Raji (cell line): ENCODE measurements at regions not wholly inside any gene's neighbourhood (a gene's known extent, or its start where the extent isn't known, plus 50 kb on each side); places are given as distances from the start of the nearest gene placed in this dataset.

Experiments used
- POLR2A ChIP-seq: IDR thresholded peaks from 2 replicates; pipeline ENCODE4 v1.6.1; 2011; ENCODE audit warnings: low read depth, low read length, control low read depth; ENCODE audit not compliant: insufficient read depth

DNA sequence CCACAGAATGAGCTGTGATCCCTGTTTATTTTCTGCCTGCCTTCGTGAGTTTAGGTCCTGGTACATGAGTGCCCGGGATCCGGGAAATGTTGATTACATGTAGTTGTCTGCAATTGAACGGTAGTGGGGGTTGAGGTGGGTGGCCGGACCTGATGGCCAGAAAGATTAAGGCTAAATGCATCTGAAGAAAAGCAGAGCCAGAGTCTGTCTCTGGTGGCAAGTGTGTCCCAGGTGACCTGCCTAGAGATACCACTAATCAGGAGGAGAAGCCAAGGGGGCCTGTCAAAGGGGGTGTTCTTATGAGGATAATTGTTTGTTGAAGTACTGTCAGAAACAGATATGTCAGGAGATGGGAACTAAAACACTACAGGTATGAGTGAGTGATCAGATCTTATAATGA is 154.0 kb upstream of the ASIC2 start:
- TF ChIP-seq POLR2A, result no peak

DNA sequence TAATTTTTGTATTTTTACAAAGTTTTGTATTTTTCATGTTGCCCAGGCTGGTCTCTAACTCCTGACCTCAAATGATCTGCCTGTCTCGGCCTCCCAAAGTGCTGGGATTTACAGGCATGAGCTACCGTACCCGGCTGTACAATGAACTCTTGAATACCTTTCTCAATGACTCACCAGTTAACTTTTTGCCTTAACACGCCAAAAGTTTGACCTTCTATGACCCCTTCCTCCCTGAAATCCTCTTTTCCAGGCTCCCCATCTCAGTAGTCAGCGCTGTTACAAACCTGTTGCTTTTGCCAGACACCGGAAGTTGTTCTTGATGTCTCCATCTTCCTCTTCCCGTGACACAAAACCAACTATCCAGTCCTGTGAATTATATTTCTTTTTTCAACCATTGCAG is 158.1 kb upstream of the ASIC2 start:
- TF ChIP-seq POLR2A, result no peak

DNA sequence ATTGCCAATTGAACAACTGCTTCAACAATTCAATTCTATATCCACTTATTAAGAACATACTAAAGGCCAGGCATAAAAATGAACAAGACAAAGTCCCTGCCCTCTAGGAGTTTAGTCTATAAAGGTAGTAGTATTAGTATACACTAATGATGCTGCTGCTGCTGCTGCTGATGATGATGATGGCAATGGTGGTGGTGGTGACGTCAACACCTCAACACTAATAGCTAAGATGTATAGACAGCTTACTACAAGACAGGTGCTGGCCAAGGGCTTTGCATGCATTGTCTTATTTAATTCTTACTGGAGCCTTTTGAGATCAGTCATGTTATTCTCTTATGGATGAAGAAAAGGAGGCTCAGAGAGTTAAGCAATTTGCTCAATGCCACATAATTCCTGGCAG is 164.4 kb upstream of the ASIC2 start:
- no peak for TF ChIP-seq POLR2A

DNA sequence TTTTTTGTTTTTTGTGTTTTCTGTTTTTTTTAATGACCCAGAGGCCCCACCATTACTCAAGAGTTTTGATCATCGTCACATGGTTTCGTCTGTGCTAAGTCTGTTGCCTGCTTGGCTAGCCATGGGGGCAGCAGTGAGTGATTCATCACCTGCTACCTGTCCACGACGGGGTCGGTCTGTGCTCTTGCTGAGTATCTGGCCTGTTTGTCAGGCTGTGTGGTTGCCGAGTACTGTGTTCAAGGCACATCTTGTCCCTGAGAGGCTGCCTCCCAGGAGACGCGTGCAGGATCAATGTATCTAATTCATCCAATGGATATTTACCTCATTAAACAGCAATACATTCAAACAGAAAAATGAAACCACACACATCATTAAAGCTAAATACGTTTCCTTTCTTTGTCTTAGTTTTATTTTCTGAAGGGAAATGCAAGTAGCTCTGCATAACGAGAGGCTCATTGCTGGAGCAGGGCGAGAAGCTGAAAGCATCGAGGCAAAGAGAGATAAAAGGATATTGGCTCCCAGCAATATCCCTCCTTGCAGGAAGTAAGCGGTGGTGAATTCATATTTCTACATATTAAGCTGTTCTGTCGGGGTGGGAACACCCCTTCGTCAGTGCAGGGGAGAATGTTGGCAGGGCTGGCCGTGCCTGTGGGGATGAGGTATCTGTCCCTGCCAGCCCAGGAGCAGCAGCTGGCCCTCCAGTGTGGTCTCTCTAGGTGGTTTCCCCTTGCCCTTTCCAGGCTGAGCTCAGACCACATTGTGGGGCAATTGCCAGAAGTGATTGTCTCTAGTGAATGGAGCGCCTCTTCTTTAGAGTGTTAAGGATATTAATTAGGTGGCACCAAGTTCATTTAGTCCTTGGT is 166.2 kb upstream of the ASIC2 start:
- TF ChIP-seq POLR2A, result no peak

DNA sequence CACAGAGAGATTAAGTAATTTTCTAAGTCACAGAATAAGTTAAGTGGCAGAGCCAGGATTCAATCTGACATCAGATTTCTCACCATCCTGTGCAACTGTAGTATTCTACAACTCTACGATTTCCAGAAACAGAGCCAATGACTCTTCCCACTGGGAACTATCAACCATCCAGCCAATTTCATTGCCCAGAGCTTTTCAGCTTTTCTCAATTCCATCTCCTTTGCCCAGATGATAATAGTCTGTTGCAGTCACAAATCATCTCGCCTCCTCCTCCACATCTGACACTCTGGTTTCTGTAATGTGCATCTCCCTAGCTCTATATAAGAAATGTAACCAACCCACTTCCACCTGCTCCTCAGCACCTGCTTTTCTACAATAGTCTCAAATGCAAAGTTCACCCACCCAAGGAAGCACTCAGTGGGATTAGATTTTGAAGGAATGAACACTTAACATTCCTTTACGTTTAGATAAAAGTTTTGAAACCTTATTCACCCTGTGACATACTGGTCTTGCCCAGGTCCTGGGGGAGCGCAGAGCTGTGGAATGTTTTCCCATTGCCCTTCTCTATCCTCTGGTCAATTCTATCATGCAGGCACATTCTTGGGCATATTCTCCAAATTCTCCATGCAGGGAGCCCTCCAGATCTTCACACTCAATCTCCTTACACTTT is 167.8 kb upstream of the ASIC2 start:
- TF ChIP-seq POLR2A, result no peak

DNA sequence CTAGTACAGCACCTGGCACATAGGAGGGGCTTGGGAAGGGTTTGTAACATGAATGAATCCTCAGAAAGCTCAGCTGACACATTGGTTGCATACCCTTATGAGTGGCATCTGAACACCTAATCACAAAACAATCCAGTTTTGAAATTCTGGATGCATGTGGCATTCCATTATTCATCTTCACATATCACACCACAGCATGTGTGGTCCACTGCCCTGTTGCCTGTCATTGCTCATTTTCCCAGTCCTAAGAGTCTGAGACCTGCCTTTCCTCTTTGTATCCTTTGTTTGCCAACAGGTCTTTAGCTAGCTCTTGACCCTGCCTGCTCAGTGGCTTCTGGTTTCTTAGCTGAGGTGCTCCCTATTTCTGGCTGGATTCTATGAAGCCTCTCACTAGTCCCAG is 170.8 kb upstream of the ASIC2 start:
- TF ChIP-seq POLR2A, result no peak

DNA sequence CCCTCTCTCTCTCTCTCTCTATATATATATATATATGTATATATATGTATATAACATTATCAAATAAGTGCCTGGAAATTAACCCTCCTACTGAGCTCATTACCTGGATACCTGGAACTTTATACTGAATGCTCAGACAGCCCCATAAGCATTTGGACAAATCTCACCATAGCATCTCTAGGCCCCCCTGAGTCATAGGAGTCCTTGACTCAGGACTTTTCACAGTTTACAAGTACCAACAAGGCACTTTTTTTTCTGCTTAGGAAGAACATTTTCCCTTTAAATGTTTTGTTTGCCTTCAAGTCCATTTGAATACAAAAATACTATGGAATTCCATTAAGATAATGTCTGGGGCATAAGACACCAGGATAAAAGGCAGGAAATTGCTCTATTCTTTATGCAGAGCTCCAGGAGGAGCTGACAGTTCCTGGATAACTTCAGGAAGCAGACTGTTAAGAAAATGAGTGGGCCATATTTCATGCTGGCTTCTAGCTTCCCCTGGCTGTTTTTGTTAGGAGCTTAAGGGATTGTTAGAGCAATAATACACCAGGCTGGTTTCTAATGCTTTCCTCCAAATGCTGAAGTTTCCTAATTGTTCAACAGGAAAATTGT is 171.7 kb upstream of the ASIC2 start:
- no peak for TF ChIP-seq POLR2A

DNA sequence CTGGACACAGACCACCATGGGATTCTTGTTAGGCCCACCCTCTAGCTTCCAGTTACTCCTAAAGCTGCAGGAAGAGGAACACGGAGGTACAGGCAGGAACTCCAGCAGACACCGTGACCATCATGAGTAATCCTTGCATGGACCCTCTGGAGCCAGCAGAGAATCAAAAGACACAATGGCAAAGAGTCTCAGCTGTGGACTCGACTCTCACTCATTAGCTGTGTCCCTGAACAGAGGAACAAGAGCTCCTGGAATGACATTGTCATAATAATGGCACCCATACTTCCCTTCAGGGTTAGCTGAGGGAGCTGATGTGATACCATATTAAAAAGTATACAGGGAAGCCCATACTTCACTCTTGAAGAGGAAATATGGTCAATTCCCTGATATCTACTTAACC is 176.3 kb upstream of the ASIC2 start:
- TF ChIP-seq POLR2A, result no peak

DNA sequence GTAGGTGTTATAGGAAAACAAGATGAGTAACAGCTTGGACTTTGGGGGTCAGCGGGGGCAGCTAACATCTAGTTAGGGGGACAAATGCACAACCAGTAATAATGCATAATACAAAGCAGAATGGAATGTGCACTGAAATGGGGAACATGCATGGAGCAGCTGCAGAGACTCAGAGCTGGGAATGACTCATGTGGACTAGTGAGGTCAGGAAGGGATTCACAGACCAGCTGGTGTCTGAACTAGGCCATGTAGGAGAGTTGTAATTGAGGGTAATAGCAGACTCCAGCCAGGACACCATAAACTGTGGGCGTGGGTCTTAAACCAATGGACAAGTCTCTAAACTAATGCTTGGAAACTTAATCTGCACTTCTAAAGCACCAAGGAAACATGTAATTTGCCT is 176.8 kb upstream of the ASIC2 start:
- no peak for TF ChIP-seq POLR2A

DNA sequence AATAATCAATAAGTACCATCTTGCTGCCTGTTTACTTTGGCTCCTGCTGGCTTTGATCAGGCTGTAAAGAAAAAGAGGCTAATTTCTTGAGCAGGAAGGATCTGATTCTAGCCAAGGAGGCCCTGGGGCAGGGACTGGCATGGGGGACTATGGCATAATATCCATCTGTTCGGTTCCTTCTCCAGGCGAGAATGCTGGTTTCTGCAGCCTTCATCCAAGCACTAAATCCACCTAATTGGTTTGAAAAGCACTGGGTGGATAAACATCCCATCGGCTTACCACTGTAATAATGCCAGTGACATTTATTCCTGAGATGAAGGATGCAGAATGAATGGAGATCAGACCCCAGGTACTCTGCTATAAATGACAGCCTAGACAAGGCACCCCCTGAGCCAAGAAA is 180.0 kb upstream of the ASIC2 start:
- no peak for TF ChIP-seq POLR2A

DNA sequence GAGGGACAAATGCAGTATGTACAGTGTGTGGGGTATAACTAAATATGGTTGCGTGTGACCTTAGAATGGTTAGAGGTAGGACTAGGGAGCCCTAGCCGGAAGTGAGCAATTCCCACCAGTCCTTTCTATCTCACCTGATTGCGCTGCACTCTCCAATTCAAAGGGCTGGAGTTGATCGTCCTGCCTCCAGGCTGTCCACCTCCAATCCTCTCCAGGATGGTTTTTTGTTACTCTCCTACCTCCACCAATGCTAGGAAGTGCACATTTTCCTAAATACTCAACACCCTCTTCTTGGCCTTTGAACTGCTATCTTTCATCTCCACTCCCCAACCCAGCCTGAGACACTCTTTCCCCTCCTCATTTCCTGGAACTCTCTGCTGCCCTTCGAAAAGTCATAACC is 181.7 kb upstream of the ASIC2 start:
- TF ChIP-seq POLR2A, result no peak

DNA sequence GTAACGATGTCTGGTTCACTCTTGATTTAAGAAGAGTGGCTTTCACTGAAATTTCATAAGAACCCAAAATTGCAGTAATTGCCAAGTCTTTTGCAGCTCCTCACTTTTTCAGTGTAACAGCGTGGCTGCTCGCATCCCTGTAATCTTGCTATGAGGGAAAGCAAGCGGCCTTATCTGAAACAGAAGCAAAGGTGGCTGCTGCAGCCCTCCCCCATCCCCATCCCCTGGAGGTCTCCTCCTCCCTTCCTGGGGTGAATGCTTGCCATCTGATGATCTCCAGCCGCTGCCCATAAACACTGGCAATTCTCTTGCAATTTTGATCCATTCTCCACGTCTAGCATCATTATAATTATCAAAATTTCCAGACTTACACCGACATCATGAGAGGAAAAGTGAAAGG is 182.5 kb upstream of the ASIC2 start:
- TF ChIP-seq POLR2A, result no peak

DNA sequence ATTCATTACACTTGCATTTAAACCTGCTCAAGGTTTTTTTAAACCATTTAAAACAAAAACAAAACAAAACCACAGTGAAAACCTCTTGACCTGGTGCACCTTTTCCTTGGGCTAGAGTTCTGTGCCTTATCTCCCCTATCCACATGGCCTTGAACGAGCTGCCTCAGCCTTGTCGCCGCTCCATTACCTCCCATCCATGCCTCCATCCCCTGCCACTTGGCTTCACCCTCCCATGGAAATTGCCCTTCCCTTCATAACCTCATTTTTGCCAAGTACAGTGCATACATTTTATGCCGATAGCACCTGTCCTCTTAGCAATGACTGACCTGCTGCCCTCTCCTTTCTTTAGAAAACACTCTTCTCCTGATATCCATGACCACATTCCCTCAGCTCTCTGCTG is 188.6 kb upstream of the ASIC2 start:
- no peak for TF ChIP-seq POLR2A

DNA sequence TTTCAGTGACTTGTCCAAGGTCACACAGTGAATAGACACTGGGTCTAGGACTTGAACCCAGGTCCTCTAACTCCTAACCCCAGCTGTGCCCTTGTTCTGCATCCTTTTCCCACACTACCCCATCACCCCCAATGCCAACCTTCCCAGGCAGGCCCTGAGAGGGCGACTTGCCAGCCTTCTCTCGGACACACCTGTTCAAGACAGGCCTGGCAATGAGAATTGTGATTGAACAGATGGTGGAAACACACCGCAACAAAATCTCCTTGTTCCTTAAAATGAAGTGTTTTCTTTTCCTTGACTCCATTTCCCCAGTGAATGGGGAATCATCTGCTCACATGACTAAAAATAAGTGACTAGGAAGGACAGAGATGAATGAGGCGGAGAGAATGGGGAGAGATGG is 189.5 kb upstream of the ASIC2 start:
- TF ChIP-seq POLR2A, result no peak

DNA sequence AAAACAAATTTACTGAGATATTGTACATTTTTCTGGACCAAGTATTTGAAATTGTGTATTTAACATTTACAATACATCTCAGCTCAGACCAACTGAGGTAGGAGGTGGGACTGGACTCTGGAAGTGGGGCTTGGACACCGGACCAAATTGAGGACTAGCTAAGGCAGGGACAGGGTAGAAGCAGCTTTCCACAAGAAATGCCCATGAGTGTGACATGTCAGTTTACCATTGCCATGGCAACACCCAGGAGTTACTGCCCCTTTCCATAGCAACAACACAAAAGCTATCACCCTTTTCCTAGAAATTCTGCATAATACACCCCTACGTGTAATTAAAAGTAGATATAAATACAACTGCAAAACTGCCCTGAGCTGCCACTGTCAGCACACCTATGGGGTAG is 191.5 kb upstream of the ASIC2 start:
- TF ChIP-seq POLR2A, result no peak
